HG02885 (cell line): ENCODE measurements at regions not wholly inside any gene's neighbourhood (a gene's known extent, or its start where the extent isn't known, plus 50 kb on each side); places are given as distances from the start of the nearest gene placed in this dataset.

Experiments used
- ATAC-seq: cut with Tn5 transposase; IDR thresholded peaks from one replicate; pipeline ENCODE4 v1.9.1; 2021; ENCODE audit warnings: mild to moderate bottlenecking; ENCODE audit not compliant: unreplicated experiment, poor library complexity

GRCh38 chr2:237260686-237261085 is 153.3 kb downstream of the COL6A3 start:
- no peak for ATAC-seq

GRCh38 chr2:237261327-237261726 is 152.6 kb downstream of the COL6A3 start:
- ATAC-seq = no peak

GRCh38 chr2:237262838-237263771 is 150.9 kb downstream of the COL6A3 start:
- no peak for ATAC-seq

GRCh38 chr2:237264480-237265219 is 149.3 kb downstream of the COL6A3 start:
- no peak for ATAC-seq

- no peak for ATAC-seq
Measured at GRCh38 chr2:237268004-237268708, 145.8 kb downstream of the COL6A3 start.

GRCh38 chr2:237269138-237269875 is 144.7 kb downstream of the COL6A3 start:
- ATAC-seq = no peak

GRCh38 chr2:237270520-237270919 is 143.4 kb downstream of the COL6A3 start:
- ATAC-seq = no peak

GRCh38 chr2:237271698-237272652 is 142.0 kb downstream of the COL6A3 start:
- no peak for ATAC-seq
